Endothelial cell (in vitro differentiated cells): ENCODE measurements at regions not wholly inside any gene's neighbourhood (a gene's known extent, or its start where the extent isn't known, plus 50 kb on each side); places are given as distances from the start of the nearest gene placed in this dataset.

Experiments
- DNase-seq: peaks from one replicate; pipeline ENCODE4 v3.0.0; 2021; ENCODE audit warnings: low spot score
- H3K27ac Mint-ChIP-seq: one replicate; pipeline ENCODE4 v1.8.0; 2021; ENCODE audit warnings: mixed read lengths, inconsistent platforms; ENCODE audit not compliant: unreplicated experiment
- H3K27me3 Mint-ChIP-seq: one replicate; pipeline ENCODE4 v1.8.0; 2021; ENCODE audit warnings: mild to moderate bottlenecking, moderate library complexity, mixed read lengths, inconsistent platforms; ENCODE audit not compliant: unreplicated experiment
- H3K36me3 Mint-ChIP-seq: one replicate; pipeline ENCODE4 v1.8.0; 2021; ENCODE audit warnings: mild to moderate bottlenecking, low read depth, mixed read lengths, inconsistent platforms; ENCODE audit not compliant: unreplicated experiment
- H3K4me1 Mint-ChIP-seq: one replicate; pipeline ENCODE4 v1.8.0; 2021; ENCODE audit warnings: mild to moderate bottlenecking, mixed read lengths, inconsistent platforms; ENCODE audit not compliant: unreplicated experiment
- H3K4me3 Mint-ChIP-seq: one replicate; pipeline ENCODE4 v1.8.0; 2021; ENCODE audit warnings: mild to moderate bottlenecking, mixed read lengths, inconsistent platforms; ENCODE audit not compliant: unreplicated experiment
- H3K9me3 Mint-ChIP-seq: one replicate; pipeline ENCODE4 v1.8.0; 2021; ENCODE audit warnings: mixed read lengths, inconsistent platforms; ENCODE audit not compliant: unreplicated experiment
- TF ChIP-seq, protein P1 (sequence below): fragments of 200-600 bp; sonication (generic); IDR thresholded peaks from one replicate; pipeline ENCODE4 v1.5.0; 2021; ENCODE audit warnings: antibody characterized with exemption; ENCODE audit not compliant: unreplicated experiment

DNA sequence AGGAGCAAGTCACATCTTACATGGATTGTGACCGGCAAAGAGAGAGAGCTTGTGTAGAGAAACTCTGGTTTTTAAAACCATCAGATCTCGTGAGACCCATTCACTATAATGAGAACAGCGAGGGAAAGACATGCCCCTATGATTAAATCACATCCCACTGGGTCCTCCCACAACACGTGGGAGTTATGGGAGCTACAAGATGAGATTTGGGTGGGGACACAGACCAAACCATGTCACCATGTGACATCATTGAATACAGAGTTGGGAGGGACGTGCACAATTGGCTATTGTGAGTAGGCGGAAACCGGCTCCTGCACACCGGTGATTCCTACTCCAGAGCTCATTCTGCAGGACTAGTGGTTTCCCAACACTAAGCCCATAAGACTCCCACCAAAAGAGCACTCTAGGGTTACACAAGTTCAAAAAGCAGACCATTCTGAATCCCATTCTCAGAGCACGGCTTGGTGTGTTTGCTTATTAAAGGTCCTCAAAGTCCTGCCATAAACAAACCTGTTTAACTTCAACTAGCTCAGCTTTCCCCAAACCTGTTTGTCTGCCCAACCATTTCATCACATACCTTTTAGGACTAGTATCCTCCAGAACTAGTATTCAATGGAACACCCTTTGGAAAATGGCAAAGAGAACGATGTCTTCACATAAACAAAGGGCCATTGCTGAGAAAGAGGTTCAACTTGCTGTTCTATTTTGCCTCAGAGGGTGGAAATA, 167.6 kb downstream of the TLE3 start:
- Mint-ChIP-seq H3K4me1 (no peaks in the 10 kb centered on the region), H3K27me3 (peaks cover 2% of the 10 kb centered on the region), H3K27ac (no peak overlapping the region), H3K9me3 (no peaks in the 10 kb centered on the region), H3K36me3 (peaks cover 7% of the 10 kb centered on the region), H3K4me3 (no peak overlapping the region)
- DNase-seq: no peak
- TF ChIP-seq, protein P1, sequence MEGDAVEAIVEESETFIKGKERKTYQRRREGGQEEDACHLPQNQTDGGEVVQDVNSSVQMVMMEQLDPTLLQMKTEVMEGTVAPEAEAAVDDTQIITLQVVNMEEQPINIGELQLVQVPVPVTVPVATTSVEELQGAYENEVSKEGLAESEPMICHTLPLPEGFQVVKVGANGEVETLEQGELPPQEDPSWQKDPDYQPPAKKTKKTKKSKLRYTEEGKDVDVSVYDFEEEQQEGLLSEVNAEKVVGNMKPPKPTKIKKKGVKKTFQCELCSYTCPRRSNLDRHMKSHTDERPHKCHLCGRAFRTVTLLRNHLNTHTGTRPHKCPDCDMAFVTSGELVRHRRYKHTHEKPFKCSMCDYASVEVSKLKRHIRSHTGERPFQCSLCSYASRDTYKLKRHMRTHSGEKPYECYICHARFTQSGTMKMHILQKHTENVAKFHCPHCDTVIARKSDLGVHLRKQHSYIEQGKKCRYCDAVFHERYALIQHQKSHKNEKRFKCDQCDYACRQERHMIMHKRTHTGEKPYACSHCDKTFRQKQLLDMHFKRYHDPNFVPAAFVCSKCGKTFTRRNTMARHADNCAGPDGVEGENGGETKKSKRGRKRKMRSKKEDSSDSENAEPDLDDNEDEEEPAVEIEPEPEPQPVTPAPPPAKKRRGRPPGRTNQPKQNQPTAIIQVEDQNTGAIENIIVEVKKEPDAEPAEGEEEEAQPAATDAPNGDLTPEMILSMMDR: no peak

DNA sequence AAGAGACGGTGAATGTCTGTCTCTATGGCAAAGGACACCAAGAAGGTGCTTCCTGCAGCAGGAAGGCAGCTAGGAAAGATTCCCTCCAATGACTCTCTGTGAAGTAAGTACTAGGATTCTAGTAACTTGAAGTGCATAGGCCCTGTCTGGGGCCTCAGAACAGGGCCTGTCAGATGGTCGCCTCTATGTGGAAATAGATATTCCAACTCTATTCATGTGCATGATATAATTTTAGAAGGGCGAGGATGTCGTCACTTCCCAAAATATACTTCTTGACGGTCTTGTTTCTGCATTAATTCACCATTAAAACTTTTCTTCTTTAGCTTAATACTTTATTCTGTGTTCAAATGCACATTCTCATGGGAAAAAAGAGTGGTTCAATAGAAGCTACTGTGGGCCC, 167.0 kb downstream of the TLE3 start:
- no peak for DNase-seq
- H3K9me3 Mint-ChIP-seq: no peaks in the 10 kb centered on the region
- no peak overlapping the region for H3K4me3 Mint-ChIP-seq
- peaks cover 2% of the 10 kb centered on the region for H3K27me3 Mint-ChIP-seq
- peaks cover 7% of the 10 kb centered on the region for H3K36me3 Mint-ChIP-seq
- TF ChIP-seq, protein P1: no peak
- no peaks in the 10 kb centered on the region for H3K4me1 Mint-ChIP-seq
- no peak overlapping the region for H3K27ac Mint-ChIP-seq

DNA sequence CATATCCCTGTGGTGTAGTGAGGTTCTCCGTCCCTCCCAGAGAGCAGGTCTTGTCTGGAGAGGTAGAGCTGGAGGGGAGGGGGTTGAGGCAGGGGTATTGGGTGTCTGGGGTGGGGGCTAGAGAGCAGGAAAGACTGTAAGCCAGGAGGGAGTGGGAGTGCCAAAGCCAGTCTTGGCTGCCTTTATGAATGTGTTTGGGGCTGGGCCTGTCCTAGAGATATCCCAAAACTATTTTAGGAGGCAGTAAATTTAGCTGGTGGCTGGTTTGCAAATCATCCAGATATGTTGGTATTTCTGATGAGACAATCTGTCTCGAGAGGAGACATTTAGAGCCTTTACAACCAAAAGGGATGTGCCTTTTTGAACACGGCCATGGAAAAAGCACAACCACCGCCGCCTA, 166.6 kb downstream of the TLE3 start:
- H3K36me3 Mint-ChIP-seq: peaks cover 7% of the 10 kb centered on the region
- no peak overlapping the region for H3K27ac Mint-ChIP-seq
- H3K9me3 Mint-ChIP-seq: no peaks in the 10 kb centered on the region
- H3K27me3 Mint-ChIP-seq: peaks cover 1% of the 10 kb centered on the region
- no peak for DNase-seq
- TF ChIP-seq, protein P1: no peak
- H3K4me1 Mint-ChIP-seq: no peaks in the 10 kb centered on the region
- H3K4me3 Mint-ChIP-seq: no peak overlapping the region

DNA sequence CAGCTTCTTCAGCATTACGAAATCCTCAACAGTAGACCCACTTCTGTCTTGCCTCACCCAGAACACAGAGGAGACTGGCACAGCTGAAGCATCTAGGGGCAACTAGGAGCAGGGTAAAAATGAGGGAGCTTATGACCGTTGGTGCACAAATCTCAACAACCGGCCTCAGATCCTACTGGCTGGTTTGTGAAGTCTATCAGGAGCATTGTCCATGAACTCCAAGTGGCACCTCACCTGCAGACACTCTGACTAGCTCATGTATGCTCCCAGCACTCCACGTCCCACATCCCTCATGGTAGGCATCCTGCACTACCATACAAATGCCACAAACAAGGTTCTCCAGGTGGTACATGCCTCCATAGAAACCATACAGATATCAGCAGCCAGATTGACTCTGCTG, 163.1 kb downstream of the TLE3 start:
- TF ChIP-seq, protein P1: no peak
- Mint-ChIP-seq H3K36me3 (no peaks in the 10 kb centered on the region), H3K27ac (no peak overlapping the region), H3K4me1 (no peaks in the 10 kb centered on the region), H3K4me3 (no peak overlapping the region), H3K27me3 (no peaks in the 10 kb centered on the region), H3K9me3 (no peaks in the 10 kb centered on the region)
- no peak for DNase-seq

DNA sequence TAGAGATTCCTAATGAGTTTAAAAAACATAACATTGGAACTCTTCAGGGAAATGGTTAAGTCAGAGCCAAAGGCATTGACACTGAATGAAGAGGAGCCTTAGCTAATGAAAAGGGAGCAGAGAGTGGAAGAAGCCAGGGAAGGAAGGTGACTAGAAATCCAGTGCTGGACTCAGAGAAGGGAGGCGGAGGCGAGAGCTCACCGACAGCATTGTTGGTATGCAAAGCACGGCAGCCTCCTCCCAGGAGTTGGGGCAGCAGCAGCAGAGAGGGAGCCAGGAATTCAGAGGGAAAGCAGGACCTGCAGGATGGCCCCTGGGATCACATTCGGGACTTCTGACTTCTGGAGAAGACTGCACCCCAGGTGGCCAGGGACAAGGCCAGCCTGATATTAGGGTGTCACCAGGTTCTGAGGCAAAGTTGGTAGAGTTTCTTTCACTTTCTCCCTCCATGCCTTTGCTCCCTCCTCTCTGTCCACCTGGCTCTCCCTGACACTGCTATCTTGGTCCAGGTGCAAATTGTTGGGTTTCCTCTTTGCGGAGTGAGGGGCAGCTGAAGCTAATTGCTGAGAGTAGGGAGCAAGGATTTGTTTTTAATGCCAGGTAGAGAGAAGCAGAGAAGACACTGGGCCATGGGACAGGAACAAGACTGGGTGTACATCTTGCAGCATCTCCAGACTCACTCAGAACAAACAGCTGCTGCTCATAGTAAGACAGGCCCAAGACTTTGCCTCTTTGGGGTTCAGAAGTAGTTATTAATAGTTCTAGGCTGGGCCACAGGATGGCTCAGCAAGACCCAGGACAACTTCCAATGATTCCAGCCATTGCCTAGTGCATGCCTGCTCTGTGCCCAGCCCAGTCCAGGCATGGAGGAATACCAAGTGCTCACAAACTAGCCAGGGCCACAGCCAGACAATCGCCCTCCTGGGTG, 157.9 kb downstream of the TLE3 start:
- H3K9me3 Mint-ChIP-seq: no peaks in the 10 kb centered on the region
- TF ChIP-seq, protein P1: no peak
- peak; percentile 15 for DNase-seq
- H3K4me1 Mint-ChIP-seq: no peaks in the 10 kb centered on the region
- H3K36me3 Mint-ChIP-seq: peaks cover 4% of the 10 kb centered on the region
- H3K27ac Mint-ChIP-seq: no peak overlapping the region
- peaks cover 3% of the 10 kb centered on the region for H3K27me3 Mint-ChIP-seq
- H3K4me3 Mint-ChIP-seq: no peak overlapping the region
